IMR-90 (cell line): ENCODE measurements at regions not wholly inside any gene's neighbourhood (a gene's known extent, or its start where the extent isn't known, plus 50 kb on each side); places are given as distances from the start of the nearest gene placed in this dataset.

ENCODE experiments used
- ATAC-seq: fragments of 200-7000 bp; cut with Tn5 transposase; 2 replicates; pipeline ENCODE4 v1.9.1; 2020; ENCODE audit warnings: low read depth, mild to moderate bottlenecking, moderate library complexity
- BruUV-seq: library from RNA; stranded (reverse); fragments of 400-500 nt; replicated peaks from 2 replicates; lab custom pipeline; 2021; lab: Mats Ljungman, UMichigan
- CTCF ChIA-PET: fragments of 300-600 bp; formaldehyde crosslinking; extraction: SDS; loops from one replicate; lab custom pipeline; 2021; ENCODE audit warnings: antibody characterized with exemption; lab: Yijun Ruan, JAX
- POLR2A ChIA-PET: fragments of 300-600 bp; sonication (Branson Sonifier 250); formaldehyde crosslinking; loops from one replicate; lab custom pipeline; 2022; ENCODE audit warnings: antibody characterized with exemption; ENCODE audit not compliant: unreplicated experiment; lab: Charles Lee
- DNase-seq: peaks from one replicate; pipeline ENCODE4 v3.0.0; 2013
- H2AFZ ChIP-seq: replicated peaks from 2 replicates; pipeline ENCODE3; 2013; ENCODE audit warnings: low read length, mild to moderate bottlenecking; ENCODE audit not compliant: poor library complexity
- H2AK5ac ChIP-seq: 2 replicates; pipeline ENCODE4 v1.6.1; 2013; ENCODE audit warnings: low read depth, low read length, inconsistent platforms
- H2AK9ac ChIP-seq: replicated peaks from 2 replicates; pipeline ENCODE3; 2013; ENCODE audit warnings: mild to moderate bottlenecking, low read depth, low read length, moderate library complexity; ENCODE audit not compliant: poor library complexity
- H2BK120ac ChIP-seq: 2 replicates; pipeline ENCODE4 v1.6.1; 2013; ENCODE audit warnings: low read depth, low read length, inconsistent platforms
- H2BK15ac ChIP-seq: 3 replicates; pipeline ENCODE4 v1.6.1; 2013; ENCODE audit warnings: low read depth, low read length, inconsistent platforms
- H2BK20ac ChIP-seq: 2 replicates; pipeline ENCODE4 v1.6.1; 2013; ENCODE audit warnings: low read depth, mild to moderate bottlenecking, inconsistent platforms, low read length, moderate library complexity
- H2BK5ac ChIP-seq: 2 replicates; pipeline ENCODE4 v1.6.1; 2013; ENCODE audit warnings: mild to moderate bottlenecking, low read depth, low read length, inconsistent platforms; ENCODE audit not compliant: poor library complexity, severe bottlenecking
- H3K14ac ChIP-seq: replicated peaks from 2 replicates; pipeline ENCODE4 v1.6.1; 2013; ENCODE audit warnings: low read depth, low read length, inconsistent platforms
- H3K18ac ChIP-seq: 2 replicates; pipeline ENCODE4 v1.6.1; 2013; ENCODE audit warnings: low read depth, low read length, control low read depth
- H3K23ac ChIP-seq: 2 replicates; pipeline ENCODE4 v1.6.1; 2013; ENCODE audit warnings: low read depth, low read length, inconsistent platforms
- H3K27ac ChIP-seq: 2 replicates; pipeline ENCODE4 v1.5.1; 2013; ENCODE audit warnings: mild to moderate bottlenecking, control low read depth, low read length; ENCODE audit not compliant: insufficient read depth
- H3K27me3 ChIP-seq: 2 replicates; pipeline ENCODE4 v1.6.1; 2013; ENCODE audit warnings: low read length; ENCODE audit not compliant: control insufficient read depth, insufficient read depth
- H3K36me3 ChIP-seq: 2 replicates; pipeline ENCODE4 v1.6.1; 2013; ENCODE audit warnings: low read length, mixed read lengths; ENCODE audit not compliant: control insufficient read depth, insufficient read depth
- H3K4ac ChIP-seq: 2 replicates; pipeline ENCODE4 v1.6.1; 2013; ENCODE audit warnings: low read depth, low read length, inconsistent platforms
- H3K4me1 ChIP-seq: 2 replicates; pipeline ENCODE4 v1.6.1; 2013; ENCODE audit warnings: low read length, mixed read lengths; ENCODE audit not compliant: control insufficient read depth, insufficient read depth
- H3K4me2 ChIP-seq: 2 replicates; pipeline ENCODE4 v1.6.1; 2013; ENCODE audit warnings: low read depth, mild to moderate bottlenecking, control low read depth, low read length, moderate library complexity
- H3K4me3 ChIP-seq: 2 replicates; pipeline ENCODE4 v1.5.1; 2013; ENCODE audit warnings: low read depth, mild to moderate bottlenecking, control low read depth, low read length, moderate library complexity; ENCODE audit not compliant: insufficient read depth
- H3K56ac ChIP-seq: 2 replicates; pipeline ENCODE4 v1.6.1; 2013; ENCODE audit warnings: low read length, inconsistent platforms; ENCODE audit not compliant: insufficient read depth; ENCODE audit errors: extremely low read depth
- H3K79me1 ChIP-seq, 2 experiments: 2 replicates each; pipeline ENCODE4 v1.6.1; 2013; ENCODE audit warnings: low read length in 2 of 2, inconsistent platforms in 1 of 2, low read depth in 1 of 2
- H3K9ac ChIP-seq: 2 replicates; pipeline ENCODE4 v1.6.1; 2013; ENCODE audit warnings: low read depth, low read length, control low read depth
- H3K9me1 ChIP-seq: 2 replicates; pipeline ENCODE4 v1.6.1; 2013; ENCODE audit warnings: low read length, inconsistent platforms; ENCODE audit not compliant: insufficient read depth
- H3K9me3 ChIP-seq: 2 replicates; pipeline ENCODE4 v1.6.1; 2013; ENCODE audit warnings: low read length; ENCODE audit not compliant: control insufficient read depth, insufficient read depth
- H4K20me1 ChIP-seq: 2 replicates; pipeline ENCODE4 v1.6.1; 2013; ENCODE audit warnings: low read length, inconsistent platforms; ENCODE audit not compliant: insufficient read depth
- H4K5ac ChIP-seq: 2 replicates; pipeline ENCODE4 v1.6.1; 2013; ENCODE audit warnings: mild to moderate bottlenecking, low read depth, low read length, control low read depth
- H4K8ac ChIP-seq, 2 experiments: 2 replicates each; pipeline ENCODE4 v1.6.1; 2013; ENCODE audit warnings: low read depth in 2 of 2, low read length in 2 of 2, control low read depth in 1 of 2, inconsistent platforms in 1 of 2
- H4K91ac ChIP-seq: 2 replicates; pipeline ENCODE4 v1.6.1; 2013; ENCODE audit warnings: low read depth, low read length, inconsistent platforms; ENCODE audit not compliant: insufficient read depth
- CTCF ChIP-seq: conservative IDR thresholded peaks from 2 replicates; pipeline ENCODE4 v1.5.1; 2012; ENCODE audit warnings: mild to moderate bottlenecking, low read depth, low read length, improper control_type of control experiment
- ELK1 ChIP-seq: fragments of 150-350 bp; IDR thresholded peaks from 2 replicates; pipeline ENCODE4 v1.6.1; 2016; ENCODE audit warnings: low read depth, mild to moderate bottlenecking, low read length, moderate library complexity, borderline replicate concordance
- WGBS, 2 experiments: methylation state at CpG; one replicate each; pipeline versions ENCODE4 v1.1.5 to v1.1.7; 2013; ENCODE audit warnings: missing lambda C conversion rate in 2 of 2; ENCODE audit not compliant: insufficient read length in 1 of 2; ENCODE audit errors: extremely low coverage in 2 of 2; 5-methylcytosine and 5-hydroxymethylcytosine counted together
- dilution Hi-C: fragments of 300-500 bp; cut with HindIII; formaldehyde crosslinking; loops from one replicate; pipeline ENCODE4 v1.14.3; 2018; ENCODE audit warnings: low sequenced_read_pairs; ENCODE audit not compliant: unreplicated experiment
- in situ Hi-C: fragments of 300-500 bp; cut with MboI; formaldehyde crosslinking; loops from 3 replicates; pipeline ENCODE4 v1.14.3; 2019; ENCODE audit warnings: low sequenced_read_pairs, inconsistent platforms, mixed read lengths
- intact Hi-C: fragments of 100-400 bp; cut with micrococcal nuclease; formaldehyde crosslinking; loops from 2 replicates; pipeline ENCODE4 v1.10.0; 2022

- H4K8ac ChIP-seq = no peak overlapping the region
- H3K14ac ChIP-seq = no peak overlapping the region
- no peak overlapping the region for H2AK5ac ChIP-seq
- ChIA-PET POLR2A (no interaction called here), CTCF (interaction anchor here (1.1 kb wide), 1 partner anchor 10 kb away, joined by 4 read pairs; no protein-coding TSS in a partner anchor)
- H3K4me2 ChIP-seq = no peak overlapping the region
- TF ChIP-seq ELK1 = no peak
- 0 out of 2 replicates have a peak, but pooled peaks have one; percentile 25 for TF ChIP-seq CTCF
- no peak overlapping the region for H3K18ac ChIP-seq
- no peaks in the 10 kb centered on the region for H3K79me1 ChIP-seq
- no peak overlapping the region for H2BK5ac ChIP-seq
- DNase-seq (no peak), ATAC-seq (0 out of 2 replicates have a peak, but pooled peaks have one; percentile 44)
- H2BK20ac ChIP-seq = no peak overlapping the region
- H2BK120ac ChIP-seq = no peak overlapping the region
- H3K4ac ChIP-seq = no peak overlapping the region
- no peak overlapping the region for H3K9ac ChIP-seq
- dilution Hi-C loops (no loop called here), intact Hi-C loops (no loop called here), in situ Hi-C loops (loop anchor here (25.0 kb wide), 2 partner anchors 212 to 312 kb away; no protein-coding TSS in a partner anchor)
- no TSS peak for BruUV-seq
- WGBS, 2 experiments = 40% methylated on average over 1 of the region's 6 CpGs; no CpG with 5 or more reads in 1 of the 2 experiments
- no peaks in the 10 kb centered on the region for H3K9me1 ChIP-seq
- H3K27me3 ChIP-seq = peaks cover 4% of the 10 kb centered on the region; the same call in 1 of the 2 replicates
- no peak overlapping the region for H3K56ac ChIP-seq
- H3K4me3 ChIP-seq = no peak overlapping the region
- H2AFZ ChIP-seq = no peak overlapping the region
- H3K36me3 ChIP-seq = no peaks in the 10 kb centered on the region
- no peaks in the 10 kb centered on the region for H4K20me1 ChIP-seq
- H4K5ac ChIP-seq = no peak overlapping the region
- no peaks in the 10 kb centered on the region for H3K4me1 ChIP-seq
- no peak overlapping the region for H3K27ac ChIP-seq
- no peak overlapping the region for H4K91ac ChIP-seq
- H2AK9ac ChIP-seq = no peak overlapping the region
- no peaks in the 10 kb centered on the region for H3K9me3 ChIP-seq
- no peak overlapping the region for H3K23ac ChIP-seq
- no peak overlapping the region for H2BK15ac ChIP-seq
Observed at GRCh38 chr1:227449051-227449450, 114.3 kb upstream of the ZNF678 start.
